ENCODE measurements at regions not wholly inside any gene's neighbourhood (a gene's known extent, or its start where the extent isn't known, plus 50 kb on each side); places are given as distances from the start of the nearest gene placed in this dataset.

DNA sequence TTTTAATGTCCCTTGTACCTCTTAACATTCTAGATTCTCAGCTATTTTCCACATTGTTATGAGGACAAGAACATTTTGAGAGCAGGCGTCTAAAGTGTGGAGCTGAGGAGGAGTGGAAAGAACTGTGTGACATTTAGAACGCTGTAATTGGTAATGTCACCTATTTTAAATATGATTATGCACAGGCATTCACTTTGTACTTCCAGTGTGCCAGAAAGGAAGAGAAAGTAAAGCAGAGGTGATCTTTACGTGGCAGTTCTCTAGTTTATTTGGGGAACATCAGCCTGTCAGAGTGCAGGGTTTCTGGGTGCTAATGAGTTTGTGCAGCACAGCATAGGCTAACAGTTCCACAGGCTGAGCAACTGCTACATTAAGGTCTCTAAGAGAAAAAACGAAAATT, 498.4 kb upstream of the POM121L12 start:
- CTCF ChIA-PET, result no interaction called here
- POLR2A ChIA-PET, result no interaction called here
- TF ChIP-seq, protein P1, sequence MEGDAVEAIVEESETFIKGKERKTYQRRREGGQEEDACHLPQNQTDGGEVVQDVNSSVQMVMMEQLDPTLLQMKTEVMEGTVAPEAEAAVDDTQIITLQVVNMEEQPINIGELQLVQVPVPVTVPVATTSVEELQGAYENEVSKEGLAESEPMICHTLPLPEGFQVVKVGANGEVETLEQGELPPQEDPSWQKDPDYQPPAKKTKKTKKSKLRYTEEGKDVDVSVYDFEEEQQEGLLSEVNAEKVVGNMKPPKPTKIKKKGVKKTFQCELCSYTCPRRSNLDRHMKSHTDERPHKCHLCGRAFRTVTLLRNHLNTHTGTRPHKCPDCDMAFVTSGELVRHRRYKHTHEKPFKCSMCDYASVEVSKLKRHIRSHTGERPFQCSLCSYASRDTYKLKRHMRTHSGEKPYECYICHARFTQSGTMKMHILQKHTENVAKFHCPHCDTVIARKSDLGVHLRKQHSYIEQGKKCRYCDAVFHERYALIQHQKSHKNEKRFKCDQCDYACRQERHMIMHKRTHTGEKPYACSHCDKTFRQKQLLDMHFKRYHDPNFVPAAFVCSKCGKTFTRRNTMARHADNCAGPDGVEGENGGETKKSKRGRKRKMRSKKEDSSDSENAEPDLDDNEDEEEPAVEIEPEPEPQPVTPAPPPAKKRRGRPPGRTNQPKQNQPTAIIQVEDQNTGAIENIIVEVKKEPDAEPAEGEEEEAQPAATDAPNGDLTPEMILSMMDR (IDR thresholded peaks at IDR 0.05; ENCODE audit: control extremely low read depth, extremely low read depth, low read depth, missing control alignments), result no peak
- no peak for DNase-seq (ENCODE audit: extremely low spot score)

DNA sequence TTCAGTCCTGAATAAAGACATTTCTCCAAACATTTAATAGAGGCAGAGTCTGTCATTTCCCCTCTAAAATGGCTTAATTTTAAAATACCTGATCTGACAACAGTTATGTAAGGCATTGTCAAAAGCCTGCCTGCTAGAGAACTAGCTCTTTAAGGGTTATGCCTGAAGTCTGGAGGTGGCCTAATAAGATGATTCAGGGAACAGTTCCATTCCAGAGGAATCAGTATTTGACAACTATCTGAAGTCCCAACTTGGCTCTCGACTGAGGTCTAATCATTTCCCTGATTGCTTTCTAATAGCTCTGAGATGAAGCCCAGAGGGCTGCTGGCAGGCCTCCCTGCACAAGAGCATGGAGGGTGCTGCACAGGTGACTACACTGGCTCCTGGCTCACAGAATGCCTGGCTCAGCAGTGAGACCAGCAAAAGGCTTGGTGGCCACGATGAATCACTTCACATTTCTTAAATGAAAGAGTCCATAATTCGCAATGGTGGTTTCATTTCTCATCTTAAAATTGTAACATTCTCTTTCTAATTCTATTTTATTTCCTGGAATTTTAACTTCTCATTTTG, 509.6 kb upstream of the POM121L12 start:
- no peak for DNase-seq (ENCODE audit: extremely low spot score)
- TF ChIP-seq, protein P1 (IDR thresholded peaks at IDR 0.05; ENCODE audit: control extremely low read depth, extremely low read depth, low read depth, missing control alignments), result no peak
- CTCF ChIA-PET, result interaction anchor here (1.3 kb wide), 1 partner anchor 11 kb away, joined by 3 read pairs; no protein-coding TSS in a partner anchor
- POLR2A ChIA-PET, result no interaction called here

DNA sequence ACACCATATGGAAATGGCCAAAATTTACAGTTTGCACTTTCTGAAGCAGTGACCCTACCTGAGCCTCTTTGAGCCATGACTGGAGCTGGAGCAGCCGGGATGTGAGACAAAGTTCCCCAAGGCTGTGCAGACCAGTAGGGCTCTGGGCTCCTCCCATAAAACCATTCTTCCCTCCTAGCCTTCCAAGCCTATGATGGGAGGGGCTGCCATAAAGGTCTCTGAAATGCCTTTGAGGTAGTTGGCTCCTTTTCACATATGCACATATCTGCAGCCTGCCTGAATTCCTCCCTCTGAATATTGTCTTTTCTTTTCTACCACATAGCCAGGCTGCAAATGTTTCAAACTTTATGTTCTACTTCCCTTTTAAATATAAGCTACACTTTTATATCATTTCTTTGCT, 516.6 kb upstream of the POM121L12 start:
- CTCF ChIA-PET, result no interaction called here
- DNase-seq (ENCODE audit: extremely low spot score), result no peak
- POLR2A ChIA-PET, result no interaction called here
- TF ChIP-seq, protein P1 (IDR thresholded peaks at IDR 0.05; ENCODE audit: control extremely low read depth, extremely low read depth, low read depth, missing control alignments), result no peak

DNA sequence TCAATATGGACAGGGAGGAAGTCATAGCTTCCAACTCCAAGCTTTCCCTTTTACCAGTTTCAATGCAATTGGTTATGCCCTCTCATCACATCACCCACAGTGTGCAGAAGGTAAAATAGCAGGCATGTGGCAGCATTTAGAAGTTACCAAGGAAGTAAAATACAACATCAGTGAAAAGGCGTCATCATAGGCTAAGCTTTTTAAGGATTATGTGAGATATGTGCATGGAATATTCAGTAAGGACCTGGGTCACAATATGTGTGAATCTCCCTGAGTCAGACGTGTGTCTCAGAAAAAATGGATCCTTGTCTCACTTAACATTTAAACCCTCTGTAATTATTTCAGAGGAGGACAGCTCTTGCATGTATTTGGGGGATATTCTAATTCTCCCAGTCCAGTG, 522.8 kb upstream of the POM121L12 start:
- no peak for DNase-seq (ENCODE audit: extremely low spot score)
- POLR2A ChIA-PET, result no interaction called here
- CTCF ChIA-PET, result interaction anchor here (0.7 to 1.0 kb wide), 3 partner anchors 9 to 14 kb away, joined by 3 read pairs; no protein-coding TSS in a partner anchor
- TF ChIP-seq, protein P1 (IDR thresholded peaks at IDR 0.05; ENCODE audit: control extremely low read depth, extremely low read depth, low read depth, missing control alignments), result no peak

DNA sequence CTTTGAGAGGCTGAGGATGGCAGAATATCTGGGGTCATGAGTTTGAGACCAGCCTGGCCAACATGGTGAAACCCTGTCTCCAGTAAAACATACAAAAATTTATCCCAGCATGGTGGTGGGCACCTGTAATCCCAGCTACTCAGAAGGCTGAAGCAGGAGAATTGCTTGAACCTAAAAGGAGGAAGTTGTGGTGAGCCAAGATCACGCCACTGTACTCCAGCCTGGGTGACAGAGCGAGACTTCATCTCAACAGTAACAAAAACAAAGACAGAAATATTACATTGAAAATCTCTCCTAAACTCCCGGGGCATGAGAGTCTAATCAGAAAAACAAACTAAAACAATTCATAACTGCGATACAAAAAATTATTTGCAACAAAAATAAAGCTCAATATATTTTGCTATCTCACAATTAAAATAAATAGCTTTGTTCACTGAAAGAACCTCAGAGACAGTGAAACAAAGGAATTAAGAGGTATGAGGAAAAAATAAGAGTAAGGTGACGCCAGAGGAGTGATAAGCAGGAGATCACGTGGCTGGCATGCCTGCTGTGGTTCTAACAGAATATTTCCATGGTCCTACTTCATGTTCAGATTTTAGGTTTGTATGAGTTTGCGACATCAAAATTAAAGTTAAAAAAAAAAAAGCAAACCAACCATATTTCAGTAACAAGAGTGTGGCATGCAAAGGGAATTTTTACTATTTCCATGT, 527.7 kb upstream of the POM121L12 start:
- CTCF ChIA-PET, result no interaction called here
- TF ChIP-seq, protein P1 (IDR thresholded peaks at IDR 0.05; ENCODE audit: control extremely low read depth, extremely low read depth, low read depth, missing control alignments), result no peak
- DNase-seq (ENCODE audit: extremely low spot score), result no peak
- POLR2A ChIA-PET, result no interaction called here

DNA sequence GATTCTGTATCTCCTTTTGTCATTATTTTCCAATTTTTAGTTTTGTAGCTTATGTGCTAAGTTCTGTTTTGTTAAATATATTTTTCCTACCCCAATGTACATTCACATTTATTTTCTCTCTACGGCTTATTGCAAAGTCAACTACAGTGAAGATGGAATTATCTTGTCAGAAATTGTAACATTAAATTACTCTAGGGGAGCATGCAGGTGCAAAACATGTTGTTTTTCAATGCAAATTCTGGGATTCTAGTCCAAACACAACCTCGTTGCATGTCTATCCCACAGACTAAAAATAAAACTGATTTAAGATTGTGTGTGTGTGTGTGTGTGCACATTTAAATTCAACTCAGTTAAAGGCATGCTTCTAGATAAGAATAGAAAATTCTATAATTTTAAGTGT, 529.1 kb upstream of the POM121L12 start:
- ChIA-PET POLR2A (no interaction called here), CTCF (no interaction called here)
- TF ChIP-seq, protein P1 (IDR thresholded peaks at IDR 0.05; ENCODE audit: control extremely low read depth, extremely low read depth, low read depth, missing control alignments), result no peak
- DNase-seq (ENCODE audit: extremely low spot score), result no peak
